RWPE2 (cell line): ENCODE measurements at regions not wholly inside any gene's neighbourhood (a gene's known extent, or its start where the extent isn't known, plus 50 kb on each side); places are given as distances from the start of the nearest gene placed in this dataset.

Source experiments
- ATAC-seq: fragments of 200-7000 bp; cut with Tn5 transposase; 3 replicates; pipeline ENCODE4 v1.9.1; 2021; ENCODE audit warnings: low read depth
- DNase-seq: peaks from one replicate; pipeline ENCODE4 v3.0.0-alpha.2; 2020; ENCODE audit warnings: low spot score
- H3K27ac ChIP-seq: fragments of 450-650 bp; 2 replicates; pipeline ENCODE4 v1.5.1; 2017; ENCODE audit warnings: mild to moderate bottlenecking; ENCODE audit not compliant: poor library complexity, severe bottlenecking
- H3K27me3 ChIP-seq: fragments of 250-450 bp; sonication (Bioruptor Pico); 2 replicates; pipeline ENCODE4 v1.5.1; 2021; ENCODE audit warnings: mild to moderate bottlenecking, moderate library complexity; ENCODE audit not compliant: insufficient read depth, poor library complexity, severe bottlenecking
- H3K36me3 ChIP-seq: fragments of 250-450 bp; sonication (Bioruptor Pico); 2 replicates; pipeline ENCODE4 v1.5.1; 2020; ENCODE audit warnings: low read depth, mild to moderate bottlenecking, moderate library complexity
- H3K4me1 ChIP-seq: fragments of 250-450 bp; sonication (Bioruptor Pico); 2 replicates; pipeline ENCODE4 v1.5.1; 2021; ENCODE audit warnings: mild to moderate bottlenecking, moderate library complexity; ENCODE audit not compliant: insufficient read depth, poor library complexity, severe bottlenecking
- H3K4me3 ChIP-seq: fragments of 250-450 bp; sonication (Bioruptor Pico); 2 replicates; pipeline ENCODE4 v1.5.1; 2021; ENCODE audit warnings: mild to moderate bottlenecking, moderate library complexity; ENCODE audit not compliant: severe bottlenecking
- H3K9me3 ChIP-seq: fragments of 250-450 bp; sonication (Bioruptor Pico); 2 replicates; pipeline ENCODE4 v1.5.1; 2021; ENCODE audit warnings: mild to moderate bottlenecking, moderate library complexity; ENCODE audit not compliant: severe bottlenecking
- TF ChIP-seq, protein P1 (sequence below): fragments of 450-650 bp; IDR thresholded peaks from one replicate; pipeline ENCODE4 v1.5.1; 2017; ENCODE audit warnings: mild to moderate bottlenecking, moderate library complexity; ENCODE audit not compliant: poor library complexity, severe bottlenecking

DNA sequence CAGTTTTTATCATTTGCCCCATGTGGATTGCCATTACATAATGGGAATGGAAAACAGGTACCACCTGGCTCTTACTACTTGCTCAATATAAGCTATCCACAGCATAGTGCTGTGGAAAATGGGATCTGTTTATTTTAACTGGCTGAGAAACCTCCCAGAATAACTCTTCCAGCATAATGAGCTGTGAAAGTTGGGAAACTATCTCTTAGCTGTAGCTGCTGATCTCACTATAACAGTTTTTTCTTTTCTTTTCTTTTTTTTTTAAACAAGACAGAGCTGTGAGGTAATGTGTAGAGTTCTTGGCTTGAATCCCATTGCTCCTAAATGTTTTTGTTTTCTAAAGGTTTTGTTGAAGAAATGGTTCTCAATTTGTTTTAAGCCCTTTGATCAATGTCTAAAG, 988.3 kb downstream of the PCDH19 start:
- TF ChIP-seq, protein P1, sequence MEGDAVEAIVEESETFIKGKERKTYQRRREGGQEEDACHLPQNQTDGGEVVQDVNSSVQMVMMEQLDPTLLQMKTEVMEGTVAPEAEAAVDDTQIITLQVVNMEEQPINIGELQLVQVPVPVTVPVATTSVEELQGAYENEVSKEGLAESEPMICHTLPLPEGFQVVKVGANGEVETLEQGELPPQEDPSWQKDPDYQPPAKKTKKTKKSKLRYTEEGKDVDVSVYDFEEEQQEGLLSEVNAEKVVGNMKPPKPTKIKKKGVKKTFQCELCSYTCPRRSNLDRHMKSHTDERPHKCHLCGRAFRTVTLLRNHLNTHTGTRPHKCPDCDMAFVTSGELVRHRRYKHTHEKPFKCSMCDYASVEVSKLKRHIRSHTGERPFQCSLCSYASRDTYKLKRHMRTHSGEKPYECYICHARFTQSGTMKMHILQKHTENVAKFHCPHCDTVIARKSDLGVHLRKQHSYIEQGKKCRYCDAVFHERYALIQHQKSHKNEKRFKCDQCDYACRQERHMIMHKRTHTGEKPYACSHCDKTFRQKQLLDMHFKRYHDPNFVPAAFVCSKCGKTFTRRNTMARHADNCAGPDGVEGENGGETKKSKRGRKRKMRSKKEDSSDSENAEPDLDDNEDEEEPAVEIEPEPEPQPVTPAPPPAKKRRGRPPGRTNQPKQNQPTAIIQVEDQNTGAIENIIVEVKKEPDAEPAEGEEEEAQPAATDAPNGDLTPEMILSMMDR, result no peak
- no peak overlapping the region for H3K27ac ChIP-seq
- no peaks in the 10 kb centered on the region for H3K36me3 ChIP-seq
- no peak for DNase-seq
- H3K4me1 ChIP-seq, result no peaks in the 10 kb centered on the region
- no peak for ATAC-seq
- no peak overlapping the region for H3K4me3 ChIP-seq
- H3K9me3 ChIP-seq, result no peaks in the 10 kb centered on the region
- H3K27me3 ChIP-seq, result no peaks in the 10 kb centered on the region

DNA sequence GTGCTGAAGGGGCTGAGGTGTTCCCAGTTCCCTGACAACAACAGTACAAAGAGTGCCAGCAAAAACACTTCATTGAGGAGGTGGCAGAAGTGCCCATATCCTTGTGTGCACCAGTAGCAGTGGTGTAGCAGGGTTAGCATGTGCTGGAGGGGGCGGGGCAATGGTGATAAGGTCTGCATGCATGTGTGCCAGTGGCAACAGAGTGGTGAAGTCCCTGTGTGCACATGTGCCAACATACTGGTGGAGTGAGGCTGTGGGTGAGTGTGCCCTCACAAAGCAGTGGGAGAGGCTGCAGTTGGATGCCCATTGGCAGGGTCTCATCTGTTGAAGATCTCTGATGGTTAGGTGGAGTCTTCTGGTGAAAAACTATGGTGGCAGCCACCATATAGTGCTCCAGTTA, 994.6 kb downstream of the PCDH19 start:
- H3K27ac ChIP-seq, result no peak overlapping the region
- ATAC-seq (no peak), DNase-seq (no peak)
- no peaks in the 10 kb centered on the region for H3K4me1 ChIP-seq
- TF ChIP-seq, protein P1, result no peak
- no peaks in the 10 kb centered on the region for H3K27me3 ChIP-seq
- H3K36me3 ChIP-seq, result no peaks in the 10 kb centered on the region
- no peaks in the 10 kb centered on the region for H3K9me3 ChIP-seq
- H3K4me3 ChIP-seq, result no peak overlapping the region

DNA sequence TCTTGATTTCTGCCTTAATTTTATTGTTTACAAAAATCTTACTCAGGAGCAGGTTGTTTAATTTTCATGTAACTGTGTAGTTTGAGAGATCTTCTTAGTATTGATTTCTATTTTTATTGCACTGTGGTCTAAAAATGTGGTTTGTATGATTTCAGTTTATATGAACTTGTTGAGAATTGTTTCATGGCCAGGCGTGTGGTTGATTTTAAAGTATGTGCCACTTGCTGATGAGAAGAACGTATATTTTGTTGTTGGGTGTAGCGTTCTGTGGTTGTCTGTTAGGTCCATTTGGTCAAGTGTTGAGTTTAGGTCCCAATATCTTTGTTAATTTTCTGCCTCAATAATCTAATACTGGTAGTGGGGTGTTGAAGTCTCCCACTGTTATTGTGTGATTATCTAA, 996.8 kb downstream of the PCDH19 start:
- no peak for DNase-seq
- H3K27ac ChIP-seq, result no peak overlapping the region
- H3K9me3 ChIP-seq, result no peaks in the 10 kb centered on the region
- ATAC-seq, result no peak
- TF ChIP-seq, protein P1, result no peak
- H3K4me1 ChIP-seq, result no peaks in the 10 kb centered on the region
- H3K27me3 ChIP-seq, result no peaks in the 10 kb centered on the region
- no peaks in the 10 kb centered on the region for H3K36me3 ChIP-seq
- no peak overlapping the region for H3K4me3 ChIP-seq

DNA sequence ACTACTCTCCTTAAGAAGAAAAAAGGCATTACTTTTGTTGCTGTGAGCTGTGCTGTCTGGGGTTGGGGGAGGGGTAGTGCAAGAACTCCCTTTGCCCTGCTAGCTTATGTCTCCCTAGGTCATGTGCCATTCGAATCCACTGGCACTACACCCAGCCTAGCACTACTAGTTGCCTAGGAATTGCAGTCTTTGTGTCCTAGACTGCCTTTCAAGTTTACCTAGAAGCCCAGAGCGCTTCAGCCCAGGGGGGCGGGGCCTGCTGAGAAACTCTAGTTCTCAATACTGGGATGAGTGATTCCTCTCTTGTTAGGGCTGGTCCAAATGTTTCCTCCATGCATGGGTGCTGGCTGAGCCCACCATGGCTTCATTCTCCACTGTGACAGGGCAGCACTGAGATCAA, 1011.5 kb downstream of the PCDH19 start:
- TF ChIP-seq, protein P1, result no peak
- H3K9me3 ChIP-seq, result no peaks in the 10 kb centered on the region
- DNase-seq, result no peak
- H3K4me1 ChIP-seq, result no peaks in the 10 kb centered on the region
- no peaks in the 10 kb centered on the region for H3K27me3 ChIP-seq
- H3K27ac ChIP-seq, result no peak overlapping the region
- no peak for ATAC-seq
- no peaks in the 10 kb centered on the region for H3K36me3 ChIP-seq
- no peak overlapping the region for H3K4me3 ChIP-seq

DNA sequence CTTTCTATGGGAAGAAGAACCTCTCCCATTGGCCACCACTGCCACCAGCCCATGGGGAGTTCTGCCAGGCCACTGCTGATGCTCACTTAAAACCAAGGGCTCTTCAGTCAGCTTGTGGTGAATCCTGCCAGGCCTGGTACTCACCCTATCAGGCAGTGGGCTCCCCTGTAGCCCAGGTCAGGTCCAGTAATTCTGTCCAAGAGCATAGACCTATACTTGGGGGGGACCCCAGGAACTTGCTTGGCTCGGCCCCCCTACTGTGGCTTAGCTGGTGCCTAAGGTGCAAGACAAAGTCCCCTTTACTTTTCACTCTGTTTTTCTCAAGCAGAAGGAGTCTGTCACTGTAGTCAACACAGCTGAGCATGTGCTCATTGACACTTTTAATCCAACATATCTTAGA, 1012.2 kb downstream of the PCDH19 start:
- TF ChIP-seq, protein P1, result no peak
- ATAC-seq, result no peak

More for the DNA sequence above, 1012.2 kb downstream of the PCDH19 start:
- Histone ChIP-seq H3K4me1 (no peaks in the 10 kb centered on the region), H3K36me3 (no peaks in the 10 kb centered on the region), H3K27me3 (no peaks in the 10 kb centered on the region), H3K9me3 (no peaks in the 10 kb centered on the region), H3K4me3 (no peak overlapping the region), H3K27ac (no peak overlapping the region)
- no peak for DNase-seq
